ENCODE measurements at regions not wholly inside any gene's neighbourhood (a gene's known extent, or its start where the extent isn't known, plus 50 kb on each side); places are given as distances from the start of the nearest gene placed in this dataset.

DNA sequence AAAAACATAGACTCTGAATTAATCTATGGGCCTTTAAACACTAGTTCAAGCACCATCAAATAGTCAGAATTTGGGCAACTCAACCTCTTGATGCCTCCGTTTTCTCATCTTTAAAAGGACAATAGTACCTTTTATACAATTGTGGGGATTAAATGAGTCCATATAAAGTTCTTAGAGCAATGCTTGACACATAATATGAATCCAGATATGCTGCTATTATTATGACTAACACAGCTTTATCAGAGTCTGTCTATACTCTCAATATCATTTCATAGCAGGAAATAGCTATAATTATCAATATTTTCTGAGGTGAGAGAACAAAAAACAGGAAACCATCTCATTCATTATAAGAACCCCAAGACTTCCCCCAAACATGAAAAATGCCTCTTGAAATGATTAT is 430.5 kb upstream of the XYLT1 start:
- no peaks in the 10 kb centered on the region for H3K9me3 ChIP-seq
- H3K27ac ChIP-seq: no peak overlapping the region
- TF ChIP-seq CTCF (IDR thresholded peaks at IDR 0.05) (no peak), POLR2A (IDR thresholded peaks at IDR 0.05) (no peak)
- WGBS, 2 donors: 84 to 87% methylated on average over 1 of the region's 1 CpG
- H3K27me3 ChIP-seq: no peaks in the 10 kb centered on the region
- no peak for DNase-seq
- intact Hi-C loops (cut with DNase I): no loop called here
- H3K36me3 ChIP-seq: no peaks in the 10 kb centered on the region
- no peak overlapping the region for H3K4me3 ChIP-seq (replicated peaks in 1 of 3)
- no peaks in the 10 kb centered on the region for H3K4me1 ChIP-seq

DNA sequence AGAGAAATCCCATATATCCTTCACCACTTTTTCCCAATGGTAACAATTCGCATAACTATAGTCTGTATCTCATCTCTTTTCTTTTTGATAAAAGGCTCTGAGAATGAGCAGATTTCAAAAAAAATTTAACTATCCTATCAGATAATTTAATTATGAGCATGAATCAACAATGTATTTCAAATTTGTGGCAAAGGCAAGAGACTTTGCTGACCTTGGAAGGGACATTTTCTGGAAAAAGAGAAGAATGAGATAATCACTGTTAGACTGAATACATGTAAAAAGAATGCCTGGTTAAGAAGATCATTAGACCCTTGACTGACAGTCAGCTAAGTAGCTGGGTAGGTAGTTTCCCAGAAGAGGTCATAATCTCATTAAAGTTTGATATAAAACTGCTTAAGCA is 428.4 kb upstream of the XYLT1 start:
- WGBS, 2 donors: 87 to 95% methylated on average over 1 of the region's 1 CpG
- H3K4me1 ChIP-seq: no peaks in the 10 kb centered on the region
- no peaks in the 10 kb centered on the region for H3K36me3 ChIP-seq
- no peak overlapping the region for H3K27ac ChIP-seq
- DNase-seq: no peak
- H3K4me3 ChIP-seq (replicated peaks in 1 of 3): no peak overlapping the region
- intact Hi-C loops (cut with DNase I): no loop called here
- no peak for TF ChIP-seq POLR2A (IDR thresholded peaks at IDR 0.05)
- TF ChIP-seq CTCF (IDR thresholded peaks at IDR 0.05): no peak
- no peaks in the 10 kb centered on the region for H3K9me3 ChIP-seq
- no peaks in the 10 kb centered on the region for H3K27me3 ChIP-seq

GRCh38 chr16:17887963-17888362 is 417.2 kb upstream of the XYLT1 start:
- Histone ChIP-seq H3K36me3 (no peaks in the 10 kb centered on the region), H3K27ac (no peak overlapping the region), H3K4me1 (no peaks in the 10 kb centered on the region), H3K9me3 (no peaks in the 10 kb centered on the region), H3K4me3 (replicated peaks in 1 of 3) (no peak overlapping the region), H3K27me3 (no peaks in the 10 kb centered on the region)
- intact Hi-C loops (cut with DNase I): no loop called here
- TF ChIP-seq CTCF (IDR thresholded peaks at IDR 0.05) (no peak), POLR2A (IDR thresholded peaks at IDR 0.05) (no peak)
- WGBS, 2 donors: 72 to 89% methylated on average over 3 of the region's 3 CpGs
- DNase-seq: no peak

DNA sequence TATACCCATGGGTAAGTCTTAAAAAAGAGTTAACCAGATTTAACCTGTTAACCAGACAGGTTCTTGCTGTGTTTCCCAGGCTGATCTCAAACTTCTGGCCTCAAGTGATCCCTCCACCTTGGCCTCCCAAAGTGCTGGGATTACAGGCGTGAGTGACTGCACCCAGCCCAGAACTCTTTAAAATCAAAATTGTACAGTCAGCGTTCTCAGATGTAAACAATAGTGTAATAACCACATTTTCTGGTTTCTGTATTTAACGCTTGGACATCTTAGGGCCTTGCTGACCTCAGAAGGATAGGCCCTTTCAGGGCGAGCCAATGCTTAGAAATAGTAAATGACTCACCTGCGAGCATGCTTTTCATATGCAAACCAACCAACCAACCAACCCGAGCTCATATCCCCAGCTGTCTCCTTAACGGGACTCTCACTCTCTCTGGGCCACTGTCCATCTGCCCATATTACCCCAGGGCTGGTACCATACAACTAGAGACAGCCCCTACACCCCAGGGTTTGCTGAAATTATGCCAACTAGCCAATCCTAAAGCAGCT is 415.0 kb upstream of the XYLT1 start:
- intact Hi-C loops (cut with DNase I): no loop called here
- Histone ChIP-seq H3K27ac (no peak overlapping the region), H3K9me3 (no peaks in the 10 kb centered on the region), H3K27me3 (no peaks in the 10 kb centered on the region), H3K4me1 (no peaks in the 10 kb centered on the region), H3K4me3 (replicated peaks in 1 of 3) (no peak overlapping the region), H3K36me3 (no peaks in the 10 kb centered on the region)
- no peak for TF ChIP-seq CTCF (IDR thresholded peaks at IDR 0.05)
- no peak for TF ChIP-seq POLR2A (IDR thresholded peaks at IDR 0.05)
- 82 to 83% methylated on average over 7 of the region's 7 CpGs for WGBS, 2 donors
- DNase-seq: no peak

DNA sequence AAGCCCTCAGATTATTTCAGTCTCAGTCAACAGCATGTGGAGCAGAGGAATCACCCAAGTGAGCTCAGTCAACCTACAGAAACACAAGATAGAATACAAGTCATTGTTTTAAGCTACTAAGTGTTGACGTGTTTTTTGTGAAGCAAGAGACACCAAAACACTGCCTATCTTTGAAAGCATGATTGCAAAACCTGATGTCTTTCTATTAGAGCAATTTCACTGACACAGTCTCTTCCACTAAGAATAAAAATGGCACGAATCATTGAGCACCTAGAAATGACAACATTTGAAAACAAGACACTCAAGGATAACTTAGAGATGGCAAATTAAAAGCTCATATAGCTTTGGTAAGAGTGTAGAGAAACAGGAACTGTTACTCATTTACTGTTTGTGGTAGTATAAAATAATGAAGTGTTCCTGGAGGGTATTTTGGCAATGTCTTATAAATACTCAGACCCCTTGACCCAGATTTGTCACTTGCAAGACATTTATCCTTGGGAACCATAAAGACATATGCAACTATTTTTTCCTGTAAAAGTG is 407.1 kb upstream of the XYLT1 start:
- no peaks in the 10 kb centered on the region for H3K27me3 ChIP-seq
- intact Hi-C loops (cut with DNase I): no loop called here
- no peaks in the 10 kb centered on the region for H3K4me1 ChIP-seq
- no peak overlapping the region for H3K27ac ChIP-seq
- TF ChIP-seq CTCF (IDR thresholded peaks at IDR 0.05) (no peak), POLR2A (IDR thresholded peaks at IDR 0.05) (no peak)
- H3K4me3 ChIP-seq (replicated peaks in 1 of 3): no peak overlapping the region
- WGBS, 2 donors: 73 to 75% methylated on average over 2 of the region's 2 CpGs
- H3K36me3 ChIP-seq: no peaks in the 10 kb centered on the region
- DNase-seq: no peak
- no peaks in the 10 kb centered on the region for H3K9me3 ChIP-seq
